GM10266 (cell line): ENCODE measurements at regions not wholly inside any gene's neighbourhood (a gene's known extent, or its start where the extent isn't known, plus 50 kb on each side); places are given as distances from the start of the nearest gene placed in this dataset.

Experiments used
- DNase-seq: peaks from one replicate; pipeline ENCODE4 v3.0.0; 2012; ENCODE audit errors: extremely low spot score
- TF ChIP-seq, protein P1 (sequence below): IDR thresholded peaks from 2 replicates; pipeline ENCODE4 v1.5.1; 2012; ENCODE audit warnings: mild to moderate bottlenecking, low read depth; ENCODE audit not compliant: control insufficient read depth, insufficient read depth; ENCODE audit errors: missing control alignments

DNA sequence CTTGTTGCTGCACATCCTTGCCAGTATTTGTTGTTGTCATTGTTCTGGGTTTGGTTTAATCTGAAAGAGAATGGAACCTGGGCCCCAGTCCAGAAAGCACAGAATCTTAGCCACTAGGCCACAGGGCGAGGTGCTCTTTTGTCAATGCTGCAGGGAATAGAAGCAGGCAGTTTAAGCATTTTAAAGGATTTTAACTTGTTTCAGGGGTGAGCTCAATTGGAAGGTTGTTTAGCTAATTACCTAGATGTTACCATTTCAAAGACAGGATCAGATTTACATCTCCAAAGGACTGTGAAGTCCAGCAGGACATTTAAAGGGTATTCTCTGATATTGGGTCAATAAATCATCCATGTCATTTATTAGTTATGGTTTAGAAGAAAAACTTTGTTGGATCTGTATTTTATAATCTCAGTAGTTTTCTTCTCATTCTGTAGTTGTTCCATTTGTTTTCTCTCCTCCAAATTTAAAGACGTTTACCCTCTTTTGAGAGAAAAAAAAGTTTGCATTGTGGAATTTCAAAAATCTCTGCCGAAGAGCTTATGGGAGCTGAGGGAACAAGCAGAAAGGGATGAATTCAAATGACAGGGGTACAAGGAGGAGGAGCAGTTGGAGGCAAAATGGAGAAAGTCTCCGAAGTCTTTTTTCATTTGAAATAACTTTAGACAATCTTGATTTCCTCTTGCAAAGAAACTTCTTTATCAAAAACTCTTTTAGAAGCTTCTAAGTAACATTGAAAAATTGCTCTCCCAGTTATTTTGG is 57.5 kb upstream of the FAM47C start:
- no peak for DNase-seq
- TF ChIP-seq, protein P1, sequence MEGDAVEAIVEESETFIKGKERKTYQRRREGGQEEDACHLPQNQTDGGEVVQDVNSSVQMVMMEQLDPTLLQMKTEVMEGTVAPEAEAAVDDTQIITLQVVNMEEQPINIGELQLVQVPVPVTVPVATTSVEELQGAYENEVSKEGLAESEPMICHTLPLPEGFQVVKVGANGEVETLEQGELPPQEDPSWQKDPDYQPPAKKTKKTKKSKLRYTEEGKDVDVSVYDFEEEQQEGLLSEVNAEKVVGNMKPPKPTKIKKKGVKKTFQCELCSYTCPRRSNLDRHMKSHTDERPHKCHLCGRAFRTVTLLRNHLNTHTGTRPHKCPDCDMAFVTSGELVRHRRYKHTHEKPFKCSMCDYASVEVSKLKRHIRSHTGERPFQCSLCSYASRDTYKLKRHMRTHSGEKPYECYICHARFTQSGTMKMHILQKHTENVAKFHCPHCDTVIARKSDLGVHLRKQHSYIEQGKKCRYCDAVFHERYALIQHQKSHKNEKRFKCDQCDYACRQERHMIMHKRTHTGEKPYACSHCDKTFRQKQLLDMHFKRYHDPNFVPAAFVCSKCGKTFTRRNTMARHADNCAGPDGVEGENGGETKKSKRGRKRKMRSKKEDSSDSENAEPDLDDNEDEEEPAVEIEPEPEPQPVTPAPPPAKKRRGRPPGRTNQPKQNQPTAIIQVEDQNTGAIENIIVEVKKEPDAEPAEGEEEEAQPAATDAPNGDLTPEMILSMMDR, result no peak

DNA sequence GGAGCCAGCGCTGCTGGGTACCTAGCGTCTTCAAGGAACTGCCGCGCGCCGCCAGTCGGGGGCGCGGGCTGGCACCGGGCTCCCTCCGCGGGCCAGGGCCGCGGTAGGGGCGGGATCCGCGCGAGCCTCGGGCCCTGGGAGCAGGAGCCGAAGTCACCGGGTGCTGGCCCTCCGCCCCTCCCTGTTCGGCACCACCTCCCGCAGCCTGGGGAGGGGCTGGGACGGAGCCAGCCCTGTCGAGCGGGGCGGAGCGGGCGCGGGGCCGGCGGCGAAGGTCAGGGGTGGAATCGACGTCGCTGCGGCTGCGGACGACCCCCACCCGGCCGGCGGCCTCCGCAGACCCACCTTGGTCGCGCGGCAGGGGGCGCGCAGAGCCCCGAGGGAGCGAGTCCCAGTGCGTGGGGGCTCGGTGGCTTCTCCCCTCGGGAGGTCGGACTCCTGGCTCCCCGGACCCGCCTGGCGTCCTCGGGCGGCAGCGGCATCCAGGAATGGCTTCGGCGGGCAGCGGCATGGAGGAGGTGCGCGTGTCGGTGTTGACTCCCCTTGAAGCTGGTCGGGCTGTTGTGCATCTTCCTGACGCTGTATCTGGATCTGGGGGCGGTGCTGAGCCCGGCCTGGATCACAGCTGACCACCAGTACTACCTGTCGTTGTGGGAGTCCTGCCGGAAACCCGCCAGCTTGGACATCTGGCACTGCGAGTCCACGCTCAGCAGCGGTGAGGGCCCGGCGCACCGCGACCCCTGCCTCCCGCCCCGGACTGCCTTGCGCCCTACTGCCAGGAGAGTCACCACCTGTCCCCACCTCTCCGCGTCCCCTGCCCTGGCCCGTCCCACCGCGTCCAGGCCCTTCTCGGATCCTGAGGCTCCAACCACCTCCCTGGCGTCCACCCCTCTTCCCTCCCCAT is 50.5 kb upstream of the FAM47C start:
- DNase-seq, result no peak
- TF ChIP-seq, protein P1, result no peak
